HG03139 (cell line): ENCODE measurements at regions not wholly inside any gene's neighbourhood (a gene's known extent, or its start where the extent isn't known, plus 50 kb on each side); places are given as distances from the start of the nearest gene placed in this dataset.
"Not testable (repeated sequence)": the region's sequence is repeated elsewhere in the genome, so short reads cannot be mapped to it uniquely, and the experiment has no call there.

Experiments used
- ATAC-seq: cut with Tn5 transposase; IDR thresholded peaks from one replicate; pipeline ENCODE4 v1.9.1; 2021; ENCODE audit not compliant: unreplicated experiment

DNA sequence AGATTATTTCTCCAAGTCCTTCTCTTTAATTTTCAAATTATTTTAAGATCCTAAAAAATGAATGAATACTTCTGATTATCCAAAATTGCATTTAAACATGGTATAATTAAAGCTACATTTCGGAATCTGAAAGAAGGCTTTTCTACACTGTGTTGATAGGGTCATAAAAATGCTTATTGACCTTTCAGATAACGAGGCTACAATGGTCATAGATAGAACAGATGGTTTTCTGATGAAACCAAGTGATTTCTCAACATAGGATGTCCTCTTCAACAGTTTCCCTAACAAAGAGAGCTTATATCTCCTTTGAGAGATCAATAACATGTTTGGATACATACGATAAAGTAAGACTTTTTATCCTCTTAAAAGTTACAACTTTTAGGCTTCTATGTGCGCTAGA is 201.1 kb downstream of the PTH2R start:
- no peak for ATAC-seq

- no peak for ATAC-seq
These were observed 201.7 kb downstream of the PTH2R start for GRCh38 chr2:208608122-208608835.

DNA sequence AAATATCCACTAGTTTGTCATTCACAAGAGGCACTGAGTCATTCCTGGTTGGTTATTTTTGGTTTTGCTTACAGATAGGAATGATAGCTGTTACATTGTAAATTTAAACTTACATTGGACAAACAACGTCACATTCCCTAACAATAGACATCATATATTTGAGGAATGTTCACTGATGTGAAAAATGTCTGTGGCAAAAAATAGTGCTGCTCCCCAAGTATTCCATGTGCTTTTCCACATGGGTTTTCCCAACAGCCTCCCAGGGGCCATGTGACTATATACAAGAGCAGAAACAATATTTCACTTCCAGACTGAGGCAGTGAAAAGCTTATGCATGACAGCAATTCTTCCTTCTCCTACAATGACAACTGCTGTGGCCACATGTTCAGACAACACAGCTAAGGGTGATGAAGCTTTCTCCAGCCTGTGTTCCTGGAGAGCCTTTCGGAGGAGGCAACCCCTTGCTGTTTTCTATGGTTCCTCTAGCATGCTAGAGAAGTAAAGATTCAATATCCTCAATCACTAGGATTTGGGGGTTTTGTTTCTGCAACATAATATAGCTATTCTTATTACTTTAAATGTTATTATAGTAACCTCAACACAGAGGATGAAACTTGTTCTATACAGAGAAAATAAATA is 202.7 kb downstream of the PTH2R start:
- ATAC-seq = no peak

DNA sequence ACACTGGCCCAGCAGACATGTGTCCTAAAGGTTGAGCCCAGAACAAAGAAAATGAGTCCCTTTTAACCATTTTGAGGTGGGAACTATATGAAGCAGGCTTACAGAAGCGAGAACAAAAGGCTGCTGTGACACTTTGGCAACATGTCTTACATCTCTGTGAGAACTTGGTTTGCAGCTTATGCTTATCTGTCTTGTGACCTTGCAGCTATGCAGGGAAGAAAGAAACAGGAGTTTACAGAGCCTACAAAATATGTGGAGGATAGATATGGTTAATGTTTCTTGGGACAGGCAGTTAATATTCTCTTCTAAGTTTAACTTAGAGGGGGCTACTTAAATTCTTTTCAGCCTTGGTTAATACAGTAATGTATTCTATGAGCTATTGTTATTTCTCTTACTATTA is 209.1 kb downstream of the PTH2R start:
- ATAC-seq = not testable (repeated sequence)

DNA sequence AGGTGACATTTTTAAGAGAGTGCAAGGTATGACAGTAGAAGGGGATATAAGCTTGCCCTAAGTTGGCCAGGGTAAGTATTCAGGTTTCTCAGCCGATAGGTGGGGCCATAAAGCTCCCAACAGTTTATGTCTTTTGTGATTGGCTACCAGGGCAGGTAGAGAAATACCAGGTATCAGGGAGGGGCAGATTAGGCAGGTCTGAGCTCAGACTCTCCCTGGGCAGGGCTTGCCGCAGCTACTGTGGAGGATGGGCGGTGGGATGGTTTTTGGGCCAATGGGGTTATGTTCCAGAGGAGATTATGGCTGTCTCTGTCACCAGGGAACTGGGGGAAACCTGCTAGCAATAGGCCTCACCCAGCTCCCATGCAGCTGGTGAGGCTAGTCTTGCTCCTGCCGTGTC is 211.6 kb downstream of the PTH2R start:
- ATAC-seq = no peak

GRCh38 chr2:208619993-208620392 is 213.4 kb downstream of the PTH2R start:
- ATAC-seq = no peak

DNA sequence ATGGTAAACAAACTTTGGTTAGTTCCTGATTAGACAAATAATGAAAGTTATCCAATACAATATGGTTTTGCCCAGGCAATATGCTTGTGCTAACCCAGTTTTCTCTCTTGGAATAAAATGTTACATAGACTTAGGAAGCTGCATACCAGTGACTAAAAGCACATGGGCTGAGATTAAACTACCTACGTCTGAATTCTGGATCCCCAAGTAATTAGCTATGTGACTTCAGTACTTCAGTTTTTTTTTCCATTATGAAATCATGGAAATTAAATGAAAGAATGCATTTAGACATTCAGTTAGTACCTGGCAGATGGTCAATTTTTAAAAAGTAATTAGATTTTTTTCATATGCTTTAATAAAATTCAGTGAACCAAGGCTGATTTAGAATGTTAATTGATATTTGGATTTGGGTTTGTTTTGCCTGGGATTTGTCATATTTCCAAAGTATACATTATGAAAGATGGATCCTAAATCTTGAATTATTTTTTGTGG is 213.9 kb downstream of the PTH2R start:
- ATAC-seq = no peak

DNA sequence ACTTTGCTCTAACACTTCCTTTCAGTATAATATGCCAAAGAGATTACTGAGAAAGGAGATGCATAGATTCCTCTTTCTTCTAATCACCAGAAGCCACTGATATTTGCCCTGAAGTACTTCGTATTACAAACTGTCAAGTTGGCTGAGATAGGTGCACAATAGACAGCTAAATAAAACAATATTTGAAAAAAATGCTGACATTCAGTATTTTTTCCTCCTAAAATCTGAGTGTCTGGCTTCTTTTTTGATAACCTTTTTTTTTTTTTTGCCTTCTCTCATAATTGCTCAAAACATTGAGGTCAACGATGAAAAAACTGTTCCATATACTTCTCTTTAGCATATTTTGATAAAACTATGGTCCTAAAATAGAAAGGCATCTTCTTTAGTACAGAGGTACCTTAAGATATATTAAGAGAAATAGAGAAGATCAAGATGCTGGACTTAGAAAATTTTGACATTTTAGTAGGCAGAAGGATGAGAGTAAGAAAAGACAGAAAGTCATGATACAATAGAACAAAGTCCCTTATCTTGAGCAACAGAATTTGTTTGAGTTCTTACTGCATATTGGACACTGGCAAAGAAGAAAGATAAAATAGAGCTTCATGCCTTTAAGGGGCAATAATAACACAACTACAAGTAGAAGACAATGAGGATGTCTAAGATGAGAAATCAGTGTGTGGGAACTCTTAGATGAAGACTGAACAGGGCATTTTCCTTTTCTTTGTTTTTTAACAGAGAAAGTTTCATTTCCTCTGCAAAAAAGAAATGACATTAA is 220.7 kb downstream of the PTH2R start:
- ATAC-seq = no peak

GRCh38 chr2:208627916-208628315 is 221.3 kb downstream of the PTH2R start:
- no peak for ATAC-seq

GRCh38 chr2:208638059-208638458 is 231.5 kb downstream of the PTH2R start:
- no peak for ATAC-seq

- ATAC-seq = no peak
These were observed 235.7 kb downstream of the PTH2R start for GRCh38 chr2:208642125-208642779.

DNA sequence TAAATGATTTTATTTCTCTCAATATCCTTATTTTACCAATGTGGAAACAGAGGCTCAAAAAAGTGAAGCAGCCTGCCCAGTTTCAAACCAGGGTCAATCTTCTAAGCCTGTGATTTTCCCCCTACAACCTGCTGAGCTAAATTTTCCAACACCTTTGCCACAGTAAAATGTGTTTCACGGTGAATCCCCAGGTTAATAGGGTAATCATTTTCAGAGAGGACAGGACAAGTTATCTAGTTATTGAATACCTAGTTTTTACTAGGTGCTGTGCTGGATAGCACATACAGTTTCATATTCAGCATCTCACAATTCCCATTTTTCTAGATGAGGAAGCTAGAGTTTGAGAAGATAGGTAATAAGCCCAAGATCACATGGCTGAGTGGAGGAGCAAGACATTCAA is 236.6 kb downstream of the PTH2R start:
- ATAC-seq = no peak

DNA sequence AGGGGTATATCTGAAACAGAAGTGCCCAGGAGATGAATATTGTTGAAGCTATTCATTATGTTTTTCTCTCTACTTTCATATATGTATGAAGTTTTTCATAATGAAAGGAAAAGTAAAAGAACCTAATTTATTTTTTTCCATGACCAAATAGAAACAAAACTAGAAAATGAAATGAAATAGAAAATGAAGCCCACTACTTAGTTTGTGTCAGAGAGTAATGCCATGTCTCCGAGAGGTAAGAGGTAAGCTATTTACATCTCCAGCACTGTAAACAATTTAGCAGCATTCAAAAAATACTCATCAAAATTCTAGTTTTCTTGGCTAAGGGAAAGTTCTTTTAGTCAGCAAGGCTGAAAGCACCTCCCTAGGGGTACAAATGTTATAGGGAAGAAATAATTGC is 238.6 kb downstream of the PTH2R start:
- no peak for ATAC-seq

- ATAC-seq = no peak
These were observed 241.8 kb downstream of the PTH2R start for GRCh38 chr2:208648368-208648767.

GRCh38 chr2:208653383-208653782 is 246.8 kb downstream of the PTH2R start:
- ATAC-seq = no peak

GRCh38 chr2:208654056-208654455 is 247.5 kb downstream of the PTH2R start:
- ATAC-seq = no peak

- no peak for ATAC-seq
These were observed 250.9 kb downstream of the PTH2R start for GRCh38 chr2:208657468-208657867.

GRCh38 chr2:208669394-208669793 is 262.8 kb downstream of the PTH2R start:
- ATAC-seq = no peak

- ATAC-seq = no peak
These were observed 264.7 kb downstream of the PTH2R start for GRCh38 chr2:208671284-208671683.

DNA sequence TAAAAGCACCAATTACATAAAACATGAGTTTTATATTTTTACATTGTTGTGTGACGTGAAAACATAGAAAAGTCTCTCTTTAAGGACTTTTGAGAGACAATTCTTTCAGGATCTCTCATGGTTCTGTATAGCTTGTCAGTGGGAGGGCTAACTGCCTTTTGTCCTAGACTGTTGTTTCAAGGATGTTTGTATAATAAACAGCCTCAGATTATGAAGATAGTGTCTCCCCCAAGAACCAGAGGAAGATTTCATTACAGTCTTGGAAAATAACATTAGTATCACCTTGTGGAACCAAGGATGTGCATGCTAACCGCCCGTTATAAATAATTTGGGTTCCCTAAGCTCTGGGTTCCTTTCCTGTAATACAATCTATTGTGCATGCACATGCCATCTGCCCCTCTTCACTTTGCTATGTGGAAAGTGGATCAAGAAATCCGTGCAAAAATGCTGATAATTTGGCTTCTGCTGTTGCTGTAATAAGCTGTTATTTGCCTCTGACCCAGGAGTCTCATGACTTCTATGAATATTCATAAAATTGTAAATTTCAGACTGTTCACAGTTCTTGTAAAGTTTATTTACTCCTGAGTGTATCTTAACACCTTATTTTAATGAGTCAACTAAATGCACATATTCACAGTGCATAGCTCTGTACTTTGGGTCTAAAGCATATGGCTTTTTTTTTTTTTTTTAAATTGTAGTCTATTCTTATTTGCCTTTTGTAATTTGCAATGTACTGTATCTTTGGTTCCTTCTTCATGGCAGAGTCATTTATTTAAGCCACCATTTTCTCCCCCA is 265.5 kb downstream of the PTH2R start:
- no peak for ATAC-seq

GRCh38 chr2:208673631-208674030 is 267.0 kb downstream of the PTH2R start:
- no peak for ATAC-seq
